SK-N-SH treated with all-trans-retinoic acid at 6 μM for 48 hours (cell line): ENCODE measurements at regions not wholly inside any gene's neighbourhood (a gene's known extent, or its start where the extent isn't known, plus 50 kb on each side); places are given as distances from the start of the nearest gene placed in this dataset.

ENCODE experiments used
- ATAC-seq: fragments of 200-7000 bp; cut with Tn5 transposase; 3 replicates; pipeline ENCODE4 v1.9.1; 2020; ENCODE audit warnings: mild to moderate bottlenecking, moderate library complexity
- ARNTL ChIP-seq: fragments of 450-650 bp; formaldehyde crosslinking; IDR thresholded peaks from 2 replicates; pipeline ENCODE4 v1.5.0; 2020; ENCODE audit warnings: low read depth, mild to moderate bottlenecking, moderate library complexity, borderline replicate concordance
- CREB5 ChIP-seq: fragments of 250-450 bp; sonication (Bioruptor Pico); IDR thresholded peaks from 2 replicates; pipeline ENCODE4 v1.5.1; 2020; ENCODE audit warnings: low read depth, mild to moderate bottlenecking, moderate library complexity
- CSDC2 ChIP-seq: fragments of 250-450 bp; sonication (Bioruptor Pico); IDR thresholded peaks from 2 replicates; pipeline ENCODE4 v1.5.0; 2020; ENCODE audit warnings: mild to moderate bottlenecking, moderate library complexity
- CSRNP3 ChIP-seq: fragments of 250-450 bp; sonication (Bioruptor Pico); IDR thresholded peaks from 2 replicates; pipeline ENCODE4 v1.5.1; 2021; ENCODE audit warnings: mild to moderate bottlenecking, moderate library complexity
- ESRRG ChIP-seq: fragments of 250-450 bp; sonication (Bioruptor Pico); IDR thresholded peaks from 2 replicates; pipeline ENCODE4 v1.6.1; 2021; ENCODE audit warnings: mild to moderate bottlenecking
- GLIS3 ChIP-seq: fragments of 250-450 bp; sonication (Bioruptor Pico); IDR thresholded peaks from 2 replicates; pipeline ENCODE4 v1.5.0; 2020; ENCODE audit warnings: mild to moderate bottlenecking, moderate library complexity
- ISL1 ChIP-seq: fragments of 250-450 bp; sonication (Bioruptor Pico); IDR thresholded peaks from 2 replicates; pipeline ENCODE4 v2.1.2; 2022; ENCODE audit warnings: mild to moderate bottlenecking, moderate library complexity
- OSR1 ChIP-seq: fragments of 250-450 bp; sonication (Bioruptor Pico); IDR thresholded peaks from 2 replicates; pipeline ENCODE4 v1.8.0; 2022; ENCODE audit warnings: moderate library complexity, mild to moderate bottlenecking, inconsistent platforms
- POU6F1 ChIP-seq: fragments of 250-450 bp; sonication (Bioruptor Pico); IDR thresholded peaks from 2 replicates; pipeline ENCODE4 v1.8.0; 2021; ENCODE audit warnings: low read depth, mild to moderate bottlenecking, moderate library complexity, borderline replicate concordance
- PPARA ChIP-seq: fragments of 250-450 bp; sonication (Bioruptor Pico); IDR thresholded peaks from 2 replicates; pipeline ENCODE4 v1.5.0; 2020; ENCODE audit warnings: mild to moderate bottlenecking, borderline replicate concordance
- RARB ChIP-seq: fragments of 250-450 bp; sonication (Bioruptor Pico); IDR thresholded peaks from 2 replicates; pipeline ENCODE4 v1.8.0; 2021; ENCODE audit warnings: mild to moderate bottlenecking, moderate library complexity
- SNAI2 ChIP-seq: fragments of 250-450 bp; sonication (Bioruptor Pico); IDR thresholded peaks from 2 replicates; pipeline ENCODE4 v1.5.0; 2020; ENCODE audit warnings: mild to moderate bottlenecking, moderate library complexity
- TCF4 ChIP-seq: fragments of 250-450 bp; sonication (Bioruptor Pico); IDR thresholded peaks from 2 replicates; pipeline ENCODE4 v1.8.0; 2021; ENCODE audit warnings: mild to moderate bottlenecking, moderate library complexity, borderline replicate concordance
- TOX ChIP-seq: fragments of 250-450 bp; sonication (Bioruptor Pico); IDR thresholded peaks from 2 replicates; pipeline ENCODE4 v1.8.0; 2021; ENCODE audit warnings: mild to moderate bottlenecking, moderate library complexity, borderline replicate concordance
- TSHZ2 ChIP-seq: fragments of 250-450 bp; sonication (Bioruptor Pico); IDR thresholded peaks from 2 replicates; pipeline ENCODE4 v1.5.0; 2020; ENCODE audit warnings: mild to moderate bottlenecking, moderate library complexity
- ZC3H10 ChIP-seq: fragments of 250-450 bp; sonication (Bioruptor Pico); IDR thresholded peaks from 2 replicates; pipeline ENCODE4 v1.5.1; 2021; ENCODE audit warnings: mild to moderate bottlenecking, moderate library complexity
- ZFP3 ChIP-seq: fragments of 250-450 bp; sonication (Bioruptor Pico); IDR thresholded peaks from 2 replicates; pipeline ENCODE4 v1.5.0; 2020; ENCODE audit warnings: mild to moderate bottlenecking, moderate library complexity
- ZFP30 ChIP-seq: fragments of 450-650 bp; formaldehyde crosslinking; IDR thresholded peaks from 2 replicates; pipeline ENCODE4 v1.5.0; 2022; ENCODE audit warnings: mild to moderate bottlenecking, moderate library complexity
- ZNF565 ChIP-seq: fragments of 450-650 bp; formaldehyde crosslinking; conservative IDR thresholded peaks from 2 replicates; pipeline ENCODE4 v1.5.0; 2020; ENCODE audit warnings: low read depth, mild to moderate bottlenecking, moderate library complexity
- ZNF70 ChIP-seq: fragments of 450-650 bp; formaldehyde crosslinking; IDR thresholded peaks from 2 replicates; pipeline ENCODE4 v1.5.0; 2020; ENCODE audit warnings: mild to moderate bottlenecking, moderate library complexity
- ZNF8 ChIP-seq: fragments of 450-650 bp; formaldehyde crosslinking; IDR thresholded peaks from 2 replicates; pipeline ENCODE4 v1.5.0; 2020; ENCODE audit warnings: mild to moderate bottlenecking, moderate library complexity

- ATAC-seq = no peak
- TF ChIP-seq ARNTL (CRISPR knock-in tag) = no peak
- TF ChIP-seq CSDC2 (CRISPR knock-in tag) = no peak
- no peak for TF ChIP-seq PPARA (CRISPR knock-in tag)
- no peak for TF ChIP-seq ZFP3 (CRISPR knock-in tag)
- no peak for TF ChIP-seq TOX
- TF ChIP-seq RARB = no peak
- TF ChIP-seq POU6F1 (CRISPR knock-in tag) = no peak
These were observed 140.6 kb downstream of the ZNF281 start for GRCh38 chr1:200269256-200269655.

GRCh38 chr1:200267937-200268336 is 141.9 kb downstream of the ZNF281 start:
- ATAC-seq = no peak
- no peak for TF ChIP-seq CSDC2 (CRISPR knock-in tag)
- no peak for TF ChIP-seq PPARA (CRISPR knock-in tag)
- TF ChIP-seq CREB5 (CRISPR knock-in tag) = no peak

- no peak for ATAC-seq
- TF ChIP-seq SNAI2 (CRISPR knock-in tag) (no peak), ZFP3 (CRISPR knock-in tag) (no peak), CSRNP3 (CRISPR knock-in tag) (no peak), TCF4 (no peak), ZNF565 (no peak), TSHZ2 (no peak), OSR1 (no peak), ZNF8 (CRISPR knock-in tag) (no peak), ZNF70 (CRISPR knock-in tag) (no peak)
These were observed 142.4 kb downstream of the ZNF281 start for GRCh38 chr1:200267458-200267857.

- ATAC-seq = no peak
- TF ChIP-seq OSR1 (no peak), ESRRG (CRISPR knock-in tag) (no peak), TCF4 (no peak), ARNTL (CRISPR knock-in tag) (no peak), CREB5 (CRISPR knock-in tag) (no peak), TOX (no peak), ZNF8 (CRISPR knock-in tag) (no peak), CSDC2 (CRISPR knock-in tag) (no peak), POU6F1 (CRISPR knock-in tag) (no peak), ZC3H10 (no peak), ZFP3 (CRISPR knock-in tag) (no peak), ISL1 (no peak), GLIS3 (CRISPR knock-in tag) (no peak), ZNF70 (CRISPR knock-in tag) (no peak), SNAI2 (CRISPR knock-in tag) (no peak), ZFP30 (CRISPR knock-in tag) (no peak), TSHZ2 (no peak), CSRNP3 (CRISPR knock-in tag) (no peak)
These were observed 143.0 kb downstream of the ZNF281 start for GRCh38 chr1:200266871-200267270.
